SK-N-SH (cell line): ENCODE measurements at regions not wholly inside any gene's neighbourhood (a gene's known extent, or its start where the extent isn't known, plus 50 kb on each side); places are given as distances from the start of the nearest gene placed in this dataset.

Source experiments
- CTCF ChIA-PET: fragments of 300-600, 350-600 bp; formaldehyde crosslinking; extraction: SDS; loops from one replicate; lab custom pipeline; 2021; lab: Yijun Ruan, JAX
- POLR2A ChIA-PET: fragments of 350-600 bp; sonication (Branson Sonifier 250); formaldehyde crosslinking; extraction: SDS; loops from one replicate; lab custom pipeline; 2020; ENCODE audit warnings: antibody characterized with exemption, inconsistent platforms; lab: Yijun Ruan, JAX
- DNase-seq: peaks from one replicate; pipeline ENCODE4 v3.0.0; 2012
- H2AFZ ChIP-seq: fragments of 200-600 bp; sonication (generic); 2 replicates; pipeline ENCODE4 v1.8.1; 2016; ENCODE audit warnings: antibody characterized with exemption, mild to moderate bottlenecking, low read depth
- H3F3A ChIP-seq: fragments of 200-600 bp; sonication (generic); replicated peaks from 2 replicates; pipeline ENCODE3; 2016; ENCODE audit warnings: antibody characterized with exemption, mild to moderate bottlenecking; ENCODE audit not compliant: insufficient read depth
- H3K27ac ChIP-seq, 2 experiments: fragments of 200-500 bp in 1 of 2; fragments of 200-600 bp in 1 of 2; sonication (Bioruptor generic) in 1 of 2; sonication (generic), shearing (Covaris generic) in 1 of 2; 2 replicates each; pipeline versions ENCODE4 v1.5.1 to v1.6.1; 2014 to 2016; ENCODE audit warnings: low read depth in 2 of 2, inconsistent platforms in 1 of 2, low read length in 1 of 2, mild to moderate bottlenecking in 1 of 2, mixed read lengths in 1 of 2
- H3K27me3 ChIP-seq: fragments of 200-600 bp; sonication (generic), shearing (Covaris generic); 2 replicates; pipeline ENCODE4 v1.6.1; 2016; ENCODE audit warnings: mixed run types; ENCODE audit not compliant: insufficient read depth
- H3K36me3 ChIP-seq, 2 experiments: fragments of 200-500 bp in 1 of 2; fragments of 200-600 bp in 1 of 2; sonication (Bioruptor generic) in 1 of 2; sonication (generic) in 1 of 2; replicated peaks in 1 of 2; 2 replicates each; pipeline versions ENCODE3 to v1.5.1; 2014 to 2016; ENCODE audit warnings: low read length in 1 of 2, mild to moderate bottlenecking in 1 of 2; ENCODE audit not compliant: insufficient read depth in 2 of 2, control insufficient read depth in 1 of 2
- H3K4me1 ChIP-seq, 2 experiments: fragments of 200-500 bp in 1 of 2; fragments of 200-600 bp in 1 of 2; sonication (Bioruptor generic) in 1 of 2; sonication (generic), shearing (Covaris generic) in 1 of 2; 2 replicates each; pipeline versions ENCODE4 v1.5.1 to v1.6.1; 2014 to 2016; ENCODE audit warnings: low read depth in 1 of 2, low read length in 1 of 2, mixed run types in 1 of 2; ENCODE audit not compliant: insufficient read depth in 2 of 2, control insufficient read depth in 1 of 2
- H3K4me2 ChIP-seq: fragments of 200-600 bp; sonication (generic), shearing (Covaris generic); 2 replicates; pipeline ENCODE4 v1.6.1; 2017; ENCODE audit warnings: mixed run types
- H3K4me3 ChIP-seq, 2 experiments: fragments of 200-500 bp in 1 of 2; fragments of 200-600 bp in 1 of 2; sonication (Bioruptor generic) in 1 of 2; sonication (generic), shearing (Covaris generic) in 1 of 2; 2 replicates each; pipeline versions ENCODE4 v1.5.1 to v1.8.1; 2014 to 2016; ENCODE audit warnings: low read depth in 2 of 2, inconsistent platforms in 1 of 2, low read length in 1 of 2, mild to moderate bottlenecking in 1 of 2, mixed read lengths in 1 of 2, moderate library complexity in 1 of 2
- H3K79me2 ChIP-seq: fragments of 200-600 bp; sonication (generic); 2 replicates; pipeline ENCODE4 v1.8.1; 2017; ENCODE audit warnings: mild to moderate bottlenecking; ENCODE audit not compliant: insufficient read depth
- H3K9ac ChIP-seq: fragments of 200-600 bp; sonication (generic); 2 replicates; pipeline ENCODE4 v1.6.1; 2017; ENCODE audit warnings: mixed run types
- H3K9me2 ChIP-seq: fragments of 200-600 bp; sonication (generic); 2 replicates; pipeline ENCODE4 v1.6.1; 2017; ENCODE audit warnings: mixed run types
- H3K9me3 ChIP-seq: fragments of 200-600 bp; sonication (generic); 2 replicates; pipeline ENCODE4 v1.6.1; 2017; ENCODE audit warnings: mixed run types, mild to moderate bottlenecking, moderate library complexity
- H4K20me1 ChIP-seq: fragments of 200-600 bp; sonication (generic); 2 replicates; pipeline ENCODE4 v1.6.1; 2017; ENCODE audit warnings: mild to moderate bottlenecking, mixed run types; ENCODE audit not compliant: insufficient read depth
- ELF1 ChIP-seq: IDR thresholded peaks from 2 replicates; pipeline ENCODE4 v1.4.0; 2012
- FOXJ3 ChIP-seq: sonication (generic); formaldehyde crosslinking; IDR thresholded peaks from 2 replicates; pipeline ENCODE4 v1.5.1; 2020; ENCODE audit warnings: mild to moderate bottlenecking, missing genetic modification reagents
- JUND ChIP-seq: IDR thresholded peaks from 2 replicates; pipeline ENCODE4 v1.4.0; 2012
- MXI1 ChIP-seq: IDR thresholded peaks from 2 replicates; pipeline ENCODE4 v1.6.1; 2012; ENCODE audit warnings: mild to moderate bottlenecking, low read depth, low read length, improper control_type of control experiment
- NFIC ChIP-seq: IDR thresholded peaks from 2 replicates; pipeline ENCODE4 v1.4.0; 2012; ENCODE audit warnings: borderline replicate concordance
- RAD21 ChIP-seq: IDR thresholded peaks from 2 replicates; pipeline ENCODE4 v1.6.1; 2012; ENCODE audit warnings: mild to moderate bottlenecking, low read length
- RXRA ChIP-seq: IDR thresholded peaks from 2 replicates; pipeline ENCODE4 v1.4.0; 2012; ENCODE audit warnings: low read depth, mild to moderate bottlenecking, borderline replicate concordance
- SIN3A ChIP-seq: IDR thresholded peaks from 2 replicates; pipeline ENCODE4 v1.6.1; 2012; ENCODE audit warnings: low read depth, mild to moderate bottlenecking, low read length, moderate library complexity, borderline replicate concordance
- SMC3 ChIP-seq: IDR thresholded peaks from 2 replicates; pipeline ENCODE4 v1.6.1; 2012; ENCODE audit warnings: low read depth, low read length, improper control_type of control experiment
- TAF1 ChIP-seq: IDR thresholded peaks from 2 replicates; pipeline ENCODE4 v1.6.1; 2012; ENCODE audit warnings: low read depth, mild to moderate bottlenecking, low read length, moderate library complexity, borderline replicate concordance
- TEAD4 ChIP-seq: IDR thresholded peaks from 2 replicates; pipeline ENCODE4 v1.4.0; 2012; ENCODE audit warnings: mild to moderate bottlenecking, borderline replicate concordance; ENCODE audit not compliant: insufficient read depth
- WGBS: methylation state at CpG from one replicate; pipeline ENCODE4 v1.1.6; 2017; ENCODE audit warnings: low lambda C conversion rate; 5-methylcytosine and 5-hydroxymethylcytosine counted together
- TF ChIP-seq, protein P1 (sequence below): IDR thresholded peaks from 2 replicates; pipeline ENCODE4 v1.4.0; 2012; ENCODE audit warnings: low read depth
- TF ChIP-seq, protein P2 (sequence below): IDR thresholded peaks from 2 replicates; pipeline ENCODE4; 2012
- TF ChIP-seq, protein P3 (sequence below): IDR thresholded peaks from 2 replicates; pipeline ENCODE4 v1.4.0; 2012; ENCODE audit warnings: low read depth, borderline replicate concordance
- TF ChIP-seq, protein P4 (sequence below): IDR thresholded peaks from 2 replicates; pipeline ENCODE4 v1.4.0; 2012; ENCODE audit warnings: low read depth, borderline replicate concordance
- TF ChIP-seq, protein P5 (sequence below): fragments of 150-350 bp; IDR thresholded peaks from 2 replicates; pipeline ENCODE4 v1.6.1; 2017; ENCODE audit warnings: antibody characterized with exemption, low read length, low read depth, borderline replicate concordance

DNA sequence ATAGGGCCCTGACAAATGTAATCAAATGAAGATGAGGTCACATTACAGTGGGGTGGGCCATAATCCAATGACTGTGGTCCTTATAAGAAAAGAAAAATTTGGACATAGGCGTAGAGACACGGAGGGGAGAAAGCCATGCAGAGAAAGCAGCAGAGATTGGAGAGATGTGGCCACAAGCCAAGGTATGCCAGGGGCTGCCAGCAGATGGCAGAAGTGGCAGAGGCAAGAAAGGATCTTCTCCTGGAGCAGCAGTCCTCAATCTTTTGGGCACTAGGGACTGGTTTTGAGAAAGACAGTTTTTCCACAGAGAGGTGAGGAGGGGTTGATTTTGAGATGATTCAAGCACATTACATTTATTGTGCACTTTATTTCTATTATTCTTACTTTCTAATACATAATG lies 355.1 kb downstream of the NPHP4 start:
- Histone ChIP-seq H4K20me1 (no peaks in the 10 kb centered on the region), H3K36me3 (no peaks in the 10 kb centered on the region), H3F3A (no peaks in the 10 kb centered on the region), H3K4me3 (no peak overlapping the region), H3K4me2 (no peak overlapping the region), H3K27ac (no peak overlapping the region), H3K27me3 (no peaks in the 10 kb centered on the region), H3K9me2 (no peaks in the 10 kb centered on the region), H3K9me3 (no peaks in the 10 kb centered on the region), H3K9ac (no peak overlapping the region), H2AFZ (no peak overlapping the region), H3K79me2 (no peaks in the 10 kb centered on the region), H3K4me1 (no peaks in the 10 kb centered on the region; a peak in 1 of 4 replicates)
- 47% methylated on average over 2 of the region's 2 CpGs for WGBS
- POLR2A ChIA-PET = no interaction called here
- DNase-seq = peak; percentile 48
- CTCF ChIA-PET = interaction anchor here (0.6 to 2.4 kb wide), 5 partner anchors 12 to 338 kb away, joined by 3 to 12 read pairs (median 6); no protein-coding TSS in a partner anchor
- TF ChIP-seq SMC3 = peak; percentile 35; the same call in 1 of the 2 replicates
- TF ChIP-seq RAD21 = peak; percentile 56
- no peak for TF ChIP-seq FOXJ3

DNA sequence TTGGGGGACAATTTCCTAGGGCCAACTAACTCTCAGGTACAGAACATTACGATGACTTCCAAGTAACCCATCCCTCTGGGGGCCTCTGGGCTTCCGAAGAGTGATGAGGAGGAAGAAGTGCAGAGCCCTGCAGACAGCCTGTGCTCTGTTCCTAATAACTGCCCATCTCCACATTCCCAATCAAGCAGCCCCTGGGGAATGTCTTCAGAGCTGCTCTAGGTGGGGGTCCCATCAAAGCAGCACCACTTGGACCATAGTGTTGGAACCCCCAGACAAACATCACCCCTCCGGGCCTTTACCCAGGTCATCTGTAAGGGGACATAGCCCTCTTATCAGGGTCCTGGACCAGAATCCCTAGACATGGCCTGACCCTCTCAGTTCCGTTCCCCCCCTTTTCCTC lies 357.3 kb downstream of the NPHP4 start:
- no peaks in the 10 kb centered on the region for H3K79me2 ChIP-seq
- 32% methylated on average over 3 of the region's 4 CpGs for WGBS
- no peaks in the 10 kb centered on the region for H3K27me3 ChIP-seq
- TF ChIP-seq TAF1 (no peak), RXRA (no peak), MXI1 (no peak), FOXJ3 (no peak), SIN3A (no peak), JUND (no peak), NFIC (no peak), TEAD4 (no peak), ELF1 (no peak)
- TF ChIP-seq, protein P1, sequence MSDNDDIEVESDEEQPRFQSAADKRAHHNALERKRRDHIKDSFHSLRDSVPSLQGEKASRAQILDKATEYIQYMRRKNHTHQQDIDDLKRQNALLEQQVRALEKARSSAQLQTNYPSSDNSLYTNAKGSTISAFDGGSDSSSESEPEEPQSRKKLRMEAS = no peak
- TF ChIP-seq, protein P2, sequence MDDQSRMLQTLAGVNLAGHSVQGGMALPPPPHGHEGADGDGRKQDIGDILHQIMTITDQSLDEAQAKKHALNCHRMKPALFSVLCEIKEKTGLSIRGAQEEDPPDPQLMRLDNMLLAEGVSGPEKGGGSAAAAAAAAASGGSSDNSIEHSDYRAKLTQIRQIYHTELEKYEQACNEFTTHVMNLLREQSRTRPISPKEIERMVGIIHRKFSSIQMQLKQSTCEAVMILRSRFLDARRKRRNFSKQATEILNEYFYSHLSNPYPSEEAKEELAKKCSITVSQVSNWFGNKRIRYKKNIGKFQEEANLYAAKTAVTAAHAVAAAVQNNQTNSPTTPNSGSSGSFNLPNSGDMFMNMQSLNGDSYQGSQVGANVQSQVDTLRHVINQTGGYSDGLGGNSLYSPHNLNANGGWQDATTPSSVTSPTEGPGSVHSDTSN = no peak
- TF ChIP-seq, protein P3, sequence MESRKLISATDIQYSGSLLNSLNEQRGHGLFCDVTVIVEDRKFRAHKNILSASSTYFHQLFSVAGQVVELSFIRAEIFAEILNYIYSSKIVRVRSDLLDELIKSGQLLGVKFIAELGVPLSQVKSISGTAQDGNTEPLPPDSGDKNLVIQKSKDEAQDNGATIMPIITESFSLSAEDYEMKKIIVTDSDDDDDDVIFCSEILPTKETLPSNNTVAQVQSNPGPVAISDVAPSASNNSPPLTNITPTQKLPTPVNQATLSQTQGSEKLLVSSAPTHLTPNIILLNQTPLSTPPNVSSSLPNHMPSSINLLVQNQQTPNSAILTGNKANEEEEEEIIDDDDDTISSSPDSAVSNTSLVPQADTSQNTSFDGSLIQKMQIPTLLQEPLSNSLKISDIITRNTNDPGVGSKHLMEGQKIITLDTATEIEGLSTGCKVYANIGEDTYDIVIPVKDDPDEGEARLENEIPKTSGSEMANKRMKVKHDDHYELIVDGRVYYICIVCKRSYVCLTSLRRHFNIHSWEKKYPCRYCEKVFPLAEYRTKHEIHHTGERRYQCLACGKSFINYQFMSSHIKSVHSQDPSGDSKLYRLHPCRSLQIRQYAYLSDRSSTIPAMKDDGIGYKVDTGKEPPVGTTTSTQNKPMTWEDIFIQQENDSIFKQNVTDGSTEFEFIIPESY = no peak
- TF ChIP-seq, protein P4, sequence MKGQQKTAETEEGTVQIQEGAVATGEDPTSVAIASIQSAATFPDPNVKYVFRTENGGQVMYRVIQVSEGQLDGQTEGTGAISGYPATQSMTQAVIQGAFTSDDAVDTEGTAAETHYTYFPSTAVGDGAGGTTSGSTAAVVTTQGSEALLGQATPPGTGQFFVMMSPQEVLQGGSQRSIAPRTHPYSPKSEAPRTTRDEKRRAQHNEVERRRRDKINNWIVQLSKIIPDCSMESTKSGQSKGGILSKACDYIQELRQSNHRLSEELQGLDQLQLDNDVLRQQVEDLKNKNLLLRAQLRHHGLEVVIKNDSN = no peak
- TF ChIP-seq, protein P5, sequence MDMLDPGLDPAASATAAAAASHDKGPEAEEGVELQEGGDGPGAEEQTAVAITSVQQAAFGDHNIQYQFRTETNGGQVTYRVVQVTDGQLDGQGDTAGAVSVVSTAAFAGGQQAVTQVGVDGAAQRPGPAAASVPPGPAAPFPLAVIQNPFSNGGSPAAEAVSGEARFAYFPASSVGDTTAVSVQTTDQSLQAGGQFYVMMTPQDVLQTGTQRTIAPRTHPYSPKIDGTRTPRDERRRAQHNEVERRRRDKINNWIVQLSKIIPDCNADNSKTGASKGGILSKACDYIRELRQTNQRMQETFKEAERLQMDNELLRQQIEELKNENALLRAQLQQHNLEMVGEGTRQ = no peak
- H4K20me1 ChIP-seq = no peaks in the 10 kb centered on the region
- H3K27ac ChIP-seq = no peak overlapping the region
- H3K9ac ChIP-seq = no peak overlapping the region
- no peaks in the 10 kb centered on the region; a peak in 1 of 4 replicates for H3K4me1 ChIP-seq
- CTCF ChIA-PET = interaction anchor here (0.7 to 2.4 kb wide), 3 partner anchors 11 to 111 kb away, joined by 3 to 12 read pairs (median 5); no protein-coding TSS in a partner anchor
- no peak for DNase-seq
- H3K9me2 ChIP-seq = no peaks in the 10 kb centered on the region
- POLR2A ChIA-PET = no interaction called here
- H3F3A ChIP-seq = no peaks in the 10 kb centered on the region
- no peak overlapping the region for H2AFZ ChIP-seq
- no peak overlapping the region for H3K4me3 ChIP-seq
- no peak overlapping the region for H3K4me2 ChIP-seq
- no peaks in the 10 kb centered on the region for H3K9me3 ChIP-seq
- no peaks in the 10 kb centered on the region for H3K36me3 ChIP-seq
